LNCaP clone FGC (cell line): ENCODE measurements at regions not wholly inside any gene's neighbourhood (a gene's known extent, or its start where the extent isn't known, plus 50 kb on each side); places are given as distances from the start of the nearest gene placed in this dataset.

ENCODE experiments used
- DNase-seq: peaks from one replicate; pipeline ENCODE4 v3.0.0-alpha.2; 2011; ENCODE audit warnings: low read depth
- H3K4me3 ChIP-seq: 2 replicates; pipeline ENCODE4 v1.5.1; 2011; ENCODE audit warnings: mild to moderate bottlenecking, low read depth, low read length, control low read depth
- CTCF ChIP-seq: IDR thresholded peaks from 2 replicates; pipeline ENCODE4 v1.5.1; 2012; ENCODE audit warnings: mild to moderate bottlenecking; ENCODE audit not compliant: control insufficient read depth, insufficient read depth; ENCODE audit errors: extremely low read depth

GRCh38 chr1:209341673-209342420, 241.7 kb upstream of the CAMK1G start:
- no peak for TF ChIP-seq CTCF
- H3K4me3 ChIP-seq, result no peak overlapping the region
- DNase-seq, result no peak

- DNase-seq, result no peak
- no peak for TF ChIP-seq CTCF
- H3K4me3 ChIP-seq, result no peak overlapping the region
Observed at GRCh38 chr1:209342441-209343175, 240.9 kb upstream of the CAMK1G start.

GRCh38 chr1:209343511-209343910, 240.0 kb upstream of the CAMK1G start:
- DNase-seq, result no peak
- TF ChIP-seq CTCF, result no peak

GRCh38 chr1:209344156-209344555, 239.4 kb upstream of the CAMK1G start:
- no peak for DNase-seq
- TF ChIP-seq CTCF, result no peak
- no peak overlapping the region for H3K4me3 ChIP-seq

More at GRCh38 chr1:209343511-209343910, 240.0 kb upstream of the CAMK1G start:
- H3K4me3 ChIP-seq, result no peak overlapping the region

GRCh38 chr1:209349363-209350308, 233.9 kb upstream of the CAMK1G start:
- no peak for TF ChIP-seq CTCF
- no peak overlapping the region for H3K4me3 ChIP-seq
- no peak for DNase-seq

GRCh38 chr1:209353053-209353452, 230.5 kb upstream of the CAMK1G start:
- no peak for DNase-seq
- no peak for TF ChIP-seq CTCF

More at GRCh38 chr1:209353053-209353452, 230.5 kb upstream of the CAMK1G start:
- no peak overlapping the region for H3K4me3 ChIP-seq
